ENCODE measurements at regions not wholly inside any gene's neighbourhood (a gene's known extent, or its start where the extent isn't known, plus 50 kb on each side); places are given as distances from the start of the nearest gene placed in this dataset.

DNA sequence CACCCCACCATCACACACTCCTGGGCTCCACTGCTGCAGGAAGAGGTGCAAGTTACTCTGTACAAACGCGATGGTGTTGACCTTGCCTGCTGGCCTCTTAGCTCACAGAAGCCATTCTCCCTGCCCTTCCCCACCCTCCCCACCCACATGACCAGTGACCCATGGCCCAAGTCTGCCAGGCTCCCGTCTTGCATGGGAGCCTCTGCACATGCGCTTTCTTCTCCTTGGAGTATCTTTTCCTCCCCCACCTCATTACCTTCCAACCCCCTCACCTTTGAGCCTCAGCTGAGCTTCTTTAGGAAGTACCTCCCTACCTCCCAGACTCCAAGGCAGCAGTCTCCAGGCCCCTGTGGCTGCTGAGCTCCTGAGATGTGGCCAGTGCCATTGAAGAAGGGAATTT is 337.7 kb upstream of the ZNF32 start:
- intact Hi-C loops (cut with DNase I; ENCODE audit: low total_unique reads), result no loop called here
- no peaks in the 10 kb centered on the region for H3K9me3 ChIP-seq
- WGBS, 2 donors, result 79% methylated on average over 4 of the region's 4 CpGs
- no peak for TF ChIP-seq POLR2A (IDR thresholded peaks at IDR 0.05)
- TF ChIP-seq, protein P1, sequence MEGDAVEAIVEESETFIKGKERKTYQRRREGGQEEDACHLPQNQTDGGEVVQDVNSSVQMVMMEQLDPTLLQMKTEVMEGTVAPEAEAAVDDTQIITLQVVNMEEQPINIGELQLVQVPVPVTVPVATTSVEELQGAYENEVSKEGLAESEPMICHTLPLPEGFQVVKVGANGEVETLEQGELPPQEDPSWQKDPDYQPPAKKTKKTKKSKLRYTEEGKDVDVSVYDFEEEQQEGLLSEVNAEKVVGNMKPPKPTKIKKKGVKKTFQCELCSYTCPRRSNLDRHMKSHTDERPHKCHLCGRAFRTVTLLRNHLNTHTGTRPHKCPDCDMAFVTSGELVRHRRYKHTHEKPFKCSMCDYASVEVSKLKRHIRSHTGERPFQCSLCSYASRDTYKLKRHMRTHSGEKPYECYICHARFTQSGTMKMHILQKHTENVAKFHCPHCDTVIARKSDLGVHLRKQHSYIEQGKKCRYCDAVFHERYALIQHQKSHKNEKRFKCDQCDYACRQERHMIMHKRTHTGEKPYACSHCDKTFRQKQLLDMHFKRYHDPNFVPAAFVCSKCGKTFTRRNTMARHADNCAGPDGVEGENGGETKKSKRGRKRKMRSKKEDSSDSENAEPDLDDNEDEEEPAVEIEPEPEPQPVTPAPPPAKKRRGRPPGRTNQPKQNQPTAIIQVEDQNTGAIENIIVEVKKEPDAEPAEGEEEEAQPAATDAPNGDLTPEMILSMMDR (IDR thresholded peaks at IDR 0.05), result no peak
- H3K36me3 ChIP-seq (ENCODE audit: low read depth, missing control alignments), result no peaks in the 10 kb centered on the region
- H3K4me3 ChIP-seq, result no peak overlapping the region
- no peaks in the 10 kb centered on the region for H3K27me3 ChIP-seq
- no peaks in the 10 kb centered on the region for H3K4me1 ChIP-seq
- DNase-seq, result no peak
- no peak overlapping the region for H3K27ac ChIP-seq

DNA sequence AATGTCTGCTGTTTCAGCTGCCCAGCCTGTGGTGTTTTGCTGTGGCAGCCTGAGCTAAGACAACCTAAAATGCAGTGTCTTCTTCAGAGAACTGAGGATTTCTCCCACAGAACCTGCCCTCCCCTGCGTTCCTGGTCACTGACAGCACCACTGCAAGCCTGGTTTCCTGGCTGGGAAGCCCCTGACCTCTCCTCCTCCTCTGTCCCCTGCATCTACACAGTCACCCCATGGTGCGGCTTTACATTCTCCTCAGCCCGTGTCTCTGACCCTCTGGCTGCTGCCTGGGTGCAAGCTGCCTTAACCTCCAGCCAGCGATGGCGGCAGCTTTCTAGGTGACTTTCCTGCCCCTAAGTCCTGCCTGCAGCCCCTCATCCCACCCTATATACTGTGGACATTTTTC is 337.3 kb upstream of the ZNF32 start:
- Histone ChIP-seq H3K4me3 (no peak overlapping the region), H3K27ac (no peak overlapping the region), H3K27me3 (no peaks in the 10 kb centered on the region), H3K9me3 (no peaks in the 10 kb centered on the region), H3K4me1 (no peaks in the 10 kb centered on the region), H3K36me3 (ENCODE audit: low read depth, missing control alignments) (no peaks in the 10 kb centered on the region)
- 91 to 98% methylated on average over 5 of the region's 5 CpGs for WGBS, 2 donors
- TF ChIP-seq POLR2A (IDR thresholded peaks at IDR 0.05), result no peak
- TF ChIP-seq, protein P1 (IDR thresholded peaks at IDR 0.05), result no peak
- intact Hi-C loops (cut with DNase I; ENCODE audit: low total_unique reads), result no loop called here
- DNase-seq, result no peak

DNA sequence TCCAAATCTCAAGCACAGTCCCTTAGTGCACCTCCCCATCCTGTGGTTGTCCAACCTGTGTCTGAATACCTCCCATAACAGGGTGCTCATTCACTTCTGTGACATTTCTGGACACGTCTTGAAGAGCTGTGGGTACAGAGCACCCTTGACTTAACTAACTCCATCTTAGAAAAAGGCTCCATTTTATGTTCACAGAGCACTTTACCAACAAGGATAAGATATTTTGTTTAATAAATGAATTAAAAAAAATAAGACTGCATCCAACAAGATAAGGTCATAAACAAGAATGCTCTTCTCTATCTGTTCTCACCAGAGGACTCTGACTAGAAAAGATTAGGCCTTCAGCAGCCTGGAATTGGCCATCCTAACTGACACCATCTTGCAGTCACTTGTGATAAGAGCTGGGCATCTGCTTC is 335.2 kb upstream of the ZNF32 start:
- intact Hi-C loops (cut with DNase I; ENCODE audit: low total_unique reads), result no loop called here

DNA sequence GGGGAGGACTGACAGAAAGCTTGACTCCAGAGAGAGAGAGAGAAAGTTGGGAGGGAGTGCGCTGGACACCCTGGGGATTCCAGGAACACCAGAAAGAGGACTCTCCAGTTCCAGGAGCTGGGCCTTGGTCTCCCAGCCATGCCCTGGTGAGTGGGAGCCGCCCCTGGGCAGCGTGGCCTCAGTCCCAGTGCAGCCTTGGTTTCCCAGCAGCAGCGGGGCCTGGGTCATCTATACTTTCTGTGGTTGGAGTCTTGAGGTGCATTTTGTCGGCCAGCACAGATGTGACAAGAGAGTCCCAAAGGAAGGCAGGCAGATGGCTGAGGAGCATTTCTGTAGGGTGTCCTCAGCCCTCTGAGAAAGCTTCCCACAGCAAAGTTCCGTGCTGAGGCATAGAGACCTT is 334.7 kb upstream of the ZNF32 start:
- intact Hi-C loops (cut with DNase I; ENCODE audit: low total_unique reads), result no loop called here
- TF ChIP-seq POLR2A (IDR thresholded peaks at IDR 0.05), result no peak
- TF ChIP-seq, protein P1 (IDR thresholded peaks at IDR 0.05), result no peak
- 82 to 91% methylated on average over 6 of the region's 6 CpGs for WGBS, 2 donors

More for the DNA sequence above, 335.2 kb upstream of the ZNF32 start:
- no peaks in the 10 kb centered on the region for H3K9me3 ChIP-seq
- 93 to 96% methylated on average over 1 of the region's 1 CpG for WGBS, 2 donors
- DNase-seq, result no peak
- no peaks in the 10 kb centered on the region for H3K27me3 ChIP-seq
- no peaks in the 10 kb centered on the region for H3K4me1 ChIP-seq
- no peak overlapping the region for H3K4me3 ChIP-seq
- no peaks in the 10 kb centered on the region for H3K36me3 ChIP-seq (ENCODE audit: low read depth, missing control alignments)
- no peak for TF ChIP-seq POLR2A (IDR thresholded peaks at IDR 0.05)
- TF ChIP-seq, protein P1 (IDR thresholded peaks at IDR 0.05), result no peak
- no peak overlapping the region for H3K27ac ChIP-seq

DNA sequence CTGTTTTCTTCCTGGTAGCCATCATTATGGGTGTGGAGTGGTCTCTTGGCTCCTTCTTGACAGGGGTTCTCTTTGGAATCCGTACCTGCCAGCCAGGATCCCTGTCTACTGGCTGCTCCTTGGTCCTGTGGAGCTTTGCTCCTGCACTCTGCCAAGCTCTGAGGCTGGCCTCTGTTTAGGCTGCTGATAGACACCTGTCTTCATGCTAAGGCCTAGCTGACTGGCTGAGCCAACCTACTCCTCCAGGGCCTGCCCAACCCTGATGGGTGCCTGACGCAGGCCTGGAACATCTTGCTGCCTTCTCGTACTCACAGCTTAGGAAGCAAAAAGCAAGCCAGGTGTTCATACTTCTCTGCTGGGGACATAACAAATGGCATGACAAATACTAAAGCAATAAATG is 333.6 kb upstream of the ZNF32 start:
- no peaks in the 10 kb centered on the region for H3K9me3 ChIP-seq
- H3K4me1 ChIP-seq, result no peaks in the 10 kb centered on the region
- DNase-seq, result no peak
- no peaks in the 10 kb centered on the region for H3K27me3 ChIP-seq
- no peak overlapping the region for H3K27ac ChIP-seq
- no peaks in the 10 kb centered on the region for H3K36me3 ChIP-seq (ENCODE audit: low read depth, missing control alignments)
- intact Hi-C loops (cut with DNase I; ENCODE audit: low total_unique reads), result no loop called here
- no peak for TF ChIP-seq POLR2A (IDR thresholded peaks at IDR 0.05)
- TF ChIP-seq, protein P1 (IDR thresholded peaks at IDR 0.05), result no peak
- H3K4me3 ChIP-seq, result no peak overlapping the region
- 91 to 92% methylated on average over 3 of the region's 3 CpGs for WGBS, 2 donors

More for the DNA sequence above, 334.7 kb upstream of the ZNF32 start:
- H3K4me3 ChIP-seq, result no peak overlapping the region
- H3K27me3 ChIP-seq, result no peaks in the 10 kb centered on the region
- no peaks in the 10 kb centered on the region for H3K4me1 ChIP-seq
- no peaks in the 10 kb centered on the region for H3K36me3 ChIP-seq (ENCODE audit: low read depth, missing control alignments)
- H3K27ac ChIP-seq, result no peak overlapping the region
- H3K9me3 ChIP-seq, result no peaks in the 10 kb centered on the region
- DNase-seq, result no peak
